ENCODE measurements at regions not wholly inside any gene's neighbourhood (a gene's known extent, or its start where the extent isn't known, plus 50 kb on each side); places are given as distances from the start of the nearest gene placed in this dataset.

- TF ChIP-seq CTCF (IDR thresholded peaks at IDR 0.05; ENCODE audit: poor library complexity, severe bottlenecking) (no peak), EP300 (conservative IDR thresholded peaks at IDR 0.05; ENCODE audit: poor library complexity, severe bottlenecking) (no peak), RAD21 (conservative IDR thresholded peaks at IDR 0.05) (no peak)
Observed at GRCh38 chr22:44389181-44389580, 76.4 kb upstream of the SHISAL1 start.
